ENCODE measurements at regions not wholly inside any gene's neighbourhood (a gene's known extent, or its start where the extent isn't known, plus 50 kb on each side); places are given as distances from the start of the nearest gene placed in this dataset.

DNA sequence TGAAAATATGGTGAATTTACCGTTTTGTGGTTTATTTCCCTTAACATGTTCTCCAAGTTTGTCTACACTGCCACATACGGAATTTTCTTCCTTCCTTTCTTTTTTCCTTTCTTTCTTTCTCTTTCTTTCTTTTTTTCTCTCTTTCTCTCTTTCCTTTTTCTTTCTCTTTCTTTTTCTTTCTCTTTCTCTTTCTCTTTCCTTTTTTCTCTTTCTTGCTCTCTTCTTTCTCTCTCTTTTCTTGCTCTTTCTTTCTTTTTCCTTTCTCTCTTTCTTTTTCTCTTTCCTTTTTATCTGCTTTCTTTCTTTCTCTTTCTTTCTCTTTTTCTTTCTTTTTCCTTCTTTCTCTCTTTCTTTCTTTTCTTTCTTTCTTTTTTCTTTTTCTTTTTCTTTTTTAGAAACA lies 1962.3 kb upstream of the PCDH20 start:
- TF ChIP-seq EZH2phosphoT487 (IDR thresholded peaks at IDR 0.05; ENCODE audit: borderline replicate concordance, low read length) (no peak), CTCF (IDR thresholded peaks at IDR 0.05; ENCODE audit: low read depth, low read length, poor library complexity, severe bottlenecking) (no peak)
